ENCODE measurements at regions not wholly inside any gene's neighbourhood (a gene's known extent, or its start where the extent isn't known, plus 50 kb on each side); places are given as distances from the start of the nearest gene placed in this dataset.

DNA sequence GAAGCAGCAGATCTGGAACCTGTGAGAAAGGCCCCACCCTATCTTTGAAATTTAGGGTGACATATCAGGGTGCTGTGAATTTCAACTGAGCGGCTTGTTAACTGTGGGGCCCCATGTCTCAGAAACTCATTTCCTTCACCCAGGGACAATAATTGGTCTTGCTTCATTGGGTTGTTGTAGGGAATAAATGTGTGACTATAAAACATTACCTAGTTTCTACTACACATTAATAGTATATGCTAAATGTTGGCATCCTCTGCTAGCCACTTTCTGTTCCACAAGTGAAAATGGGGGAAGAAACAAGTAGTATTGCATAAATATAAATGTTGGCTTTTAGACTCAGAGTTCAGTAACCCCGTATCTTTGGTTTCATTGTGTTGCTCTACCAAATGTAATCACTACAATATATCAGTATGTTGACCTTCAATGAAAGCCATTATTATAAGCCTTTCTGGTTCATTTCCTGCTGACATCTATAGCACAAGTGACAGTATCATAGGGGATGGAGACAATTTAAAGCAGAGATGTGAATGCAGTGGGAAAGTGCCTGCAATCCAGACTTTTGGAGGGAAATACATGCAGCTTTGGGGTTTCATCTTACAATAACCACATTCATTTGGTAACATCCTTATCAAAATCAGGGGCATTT is 905.5 kb upstream of the RAG2 start:
- no peak overlapping the region for H3K27ac Mint-ChIP-seq
- H3K36me3 Mint-ChIP-seq = peaks cover 0 to 4% (median 0%) of the 10 kb centered on the region in 3 donors
- H3K27me3 Mint-ChIP-seq (ENCODE audit: low read depth in 3 of 3) = peaks cover 0 to 7% (median 0%) of the 10 kb centered on the region in 3 donors

DNA sequence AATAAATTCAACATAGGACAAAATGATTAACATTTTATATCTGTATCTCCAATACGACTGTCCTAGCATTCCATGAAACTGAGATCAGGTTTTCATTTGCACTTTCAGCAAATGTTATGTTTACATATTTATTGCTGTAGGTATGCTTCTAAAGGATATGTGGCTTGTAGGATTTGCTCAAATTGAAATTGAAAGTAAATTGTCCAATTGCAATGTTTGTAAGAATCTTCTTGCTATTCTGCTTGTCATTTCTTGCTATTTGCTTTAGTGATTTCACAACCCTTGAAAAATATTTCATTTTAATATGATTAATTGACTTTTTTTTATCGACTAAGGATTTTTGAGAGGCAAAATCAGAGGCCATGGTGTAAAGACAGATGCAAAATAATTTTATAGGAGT is 904.2 kb upstream of the RAG2 start:
- Mint-ChIP-seq H3K4me3 (peak overlapping the region; percentile 44 to 70 (median 61)), H3K27ac (peak overlapping the region in 2 of 6 donors; percentile 11 to 54)

More for the DNA sequence above, 905.5 kb upstream of the RAG2 start:
- no peak for DNase-seq
- H3K4me3 Mint-ChIP-seq = peak overlapping the region; percentile 27 to 61 (median 48)
- peaks cover 34 to 46% of the 10 kb centered on the region in 2 donors for H3K4me1 Mint-ChIP-seq
- peaks cover 0 to 4% (median 0%) of the 10 kb centered on the region in 6 donors for H3K9me3 Mint-ChIP-seq

DNA sequence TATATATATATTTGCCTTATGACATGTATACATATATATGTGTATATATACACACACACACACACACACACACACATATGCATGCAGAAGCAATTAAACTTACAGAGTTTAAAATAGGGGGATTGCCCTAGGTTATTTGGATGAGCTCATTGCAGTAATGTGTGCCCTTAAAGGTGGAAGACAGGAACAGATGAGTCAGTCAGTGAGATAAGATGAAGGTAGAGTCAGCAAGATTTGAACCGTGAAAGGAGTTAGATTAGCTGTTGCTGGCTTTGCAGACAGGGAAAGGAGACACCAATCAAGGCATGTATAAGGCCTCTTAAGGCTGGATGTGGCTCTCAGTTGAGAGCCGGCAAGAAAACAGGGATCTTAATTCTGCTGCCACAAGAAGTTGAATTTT is 902.4 kb upstream of the RAG2 start:
- no peak for DNase-seq
- H3K4me1 Mint-ChIP-seq = peaks cover 33 to 38% of the 10 kb centered on the region in 2 donors
- H3K9me3 Mint-ChIP-seq = peaks cover 0 to 3% (median 0%) of the 10 kb centered on the region in 6 donors
- H3K27ac Mint-ChIP-seq = no peak overlapping the region
- peaks cover 0 to 3% (median 0%) of the 10 kb centered on the region in 3 donors for H3K27me3 Mint-ChIP-seq (ENCODE audit: low read depth in 3 of 3)
- no peak overlapping the region for H3K4me3 Mint-ChIP-seq
- H3K36me3 Mint-ChIP-seq = peaks cover 0 to 4% (median 3%) of the 10 kb centered on the region in 3 donors

More for the DNA sequence above, 904.2 kb upstream of the RAG2 start:
- peak; percentile 14 to 19 (median 15) for DNase-seq
- H3K9me3 Mint-ChIP-seq = peaks cover 0 to under 1% (median 0%) of the 10 kb centered on the region in 6 donors
- peaks cover 34 to 46% of the 10 kb centered on the region in 2 donors for H3K4me1 Mint-ChIP-seq
- H3K27me3 Mint-ChIP-seq (ENCODE audit: low read depth in 3 of 3) = peaks cover 0 to 4% (median 0%) of the 10 kb centered on the region in 3 donors
- H3K36me3 Mint-ChIP-seq = peaks cover 0 to 4% (median under 1%) of the 10 kb centered on the region in 3 donors

DNA sequence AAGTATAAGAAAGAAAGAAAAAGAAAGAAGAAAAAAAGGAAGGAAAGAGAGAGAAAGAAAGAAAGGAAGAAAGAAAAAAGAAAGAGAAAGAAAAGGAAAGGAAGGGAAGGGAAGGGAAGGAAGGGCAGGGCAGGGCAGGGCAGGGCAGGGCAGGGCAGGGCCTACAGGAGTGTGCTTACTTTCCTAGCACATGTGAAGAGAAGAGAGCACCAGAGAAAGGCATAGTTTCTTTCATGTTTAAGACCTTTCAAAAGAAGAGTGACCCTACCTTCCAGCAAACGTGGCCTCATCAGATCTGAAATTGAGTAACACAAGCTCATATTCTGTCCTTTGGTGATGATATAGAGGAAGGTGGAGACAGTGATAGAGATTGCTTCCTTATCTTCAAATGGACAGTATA is 899.3 kb upstream of the RAG2 start:
- H3K36me3 Mint-ChIP-seq = peaks cover 0 to 3% (median 2%) of the 10 kb centered on the region in 3 donors
- no peaks in the 10 kb centered on the region for H3K27me3 Mint-ChIP-seq (ENCODE audit: low read depth in 3 of 3)
- no peak for DNase-seq
- H3K27ac Mint-ChIP-seq = no peak overlapping the region
- peaks cover 0 to 6% (median under 1%) of the 10 kb centered on the region in 6 donors for H3K9me3 Mint-ChIP-seq
- no peak overlapping the region for H3K4me3 Mint-ChIP-seq
- H3K4me1 Mint-ChIP-seq = peaks cover 6 to 9% of the 10 kb centered on the region in 2 donors

DNA sequence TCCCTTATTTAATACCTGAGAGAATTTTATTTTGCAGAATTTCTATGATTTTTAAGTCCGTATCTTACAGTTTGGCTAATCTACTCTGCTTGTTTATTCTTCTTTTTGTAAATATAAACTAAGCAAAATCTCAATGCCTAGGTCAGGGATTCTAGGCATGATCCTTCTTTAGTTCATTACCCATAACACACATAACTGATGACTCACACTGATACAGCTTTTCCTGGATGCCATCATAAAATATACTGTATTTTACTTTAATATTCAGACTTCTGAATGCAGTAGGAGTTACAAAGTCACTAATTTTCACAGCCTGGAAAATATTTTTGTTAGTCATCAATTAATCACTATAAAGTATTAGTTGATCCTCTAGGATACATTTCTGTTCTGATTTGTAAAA is 898.2 kb upstream of the RAG2 start:
- no peaks in the 10 kb centered on the region for H3K4me1 Mint-ChIP-seq
- peaks cover 0 to 6% (median under 1%) of the 10 kb centered on the region in 6 donors for H3K9me3 Mint-ChIP-seq
- H3K27ac Mint-ChIP-seq = no peak overlapping the region
- peaks cover 0 to 1% (median 0%) of the 10 kb centered on the region in 3 donors for H3K27me3 Mint-ChIP-seq (ENCODE audit: low read depth in 3 of 3)
- no peak overlapping the region for H3K4me3 Mint-ChIP-seq
- peaks cover 0 to 3% (median 0%) of the 10 kb centered on the region in 3 donors for H3K36me3 Mint-ChIP-seq
- DNase-seq = no peak

DNA sequence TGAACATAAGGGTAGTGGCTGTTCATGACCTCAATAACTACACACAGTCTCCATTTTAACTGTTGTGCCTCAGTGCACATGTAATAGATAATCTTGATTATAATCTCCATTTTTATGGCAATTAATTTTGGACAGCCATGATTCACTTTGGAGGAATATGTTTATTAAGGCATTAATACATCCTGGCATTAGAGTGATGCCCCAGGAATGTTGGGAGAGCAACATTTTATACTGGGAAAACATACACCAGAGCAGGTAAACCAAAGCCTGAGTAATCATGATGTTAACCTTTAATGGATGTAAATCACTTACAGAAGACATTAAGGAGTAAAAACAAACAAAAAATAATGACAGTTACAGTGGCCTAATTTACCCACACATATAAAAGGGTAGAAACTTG is 886.3 kb upstream of the RAG2 start:
- H3K4me3 Mint-ChIP-seq = no peak overlapping the region
- H3K4me1 Mint-ChIP-seq = no peaks in the 10 kb centered on the region
- H3K27me3 Mint-ChIP-seq (ENCODE audit: low read depth in 3 of 3) = no peaks in the 10 kb centered on the region
- no peak for DNase-seq
- H3K27ac Mint-ChIP-seq = no peak overlapping the region
- H3K9me3 Mint-ChIP-seq = peaks cover 0 to 12% (median 0%) of the 10 kb centered on the region in 6 donors
- peaks cover 3 to 11% (median 4%) of the 10 kb centered on the region in 3 donors for H3K36me3 Mint-ChIP-seq

DNA sequence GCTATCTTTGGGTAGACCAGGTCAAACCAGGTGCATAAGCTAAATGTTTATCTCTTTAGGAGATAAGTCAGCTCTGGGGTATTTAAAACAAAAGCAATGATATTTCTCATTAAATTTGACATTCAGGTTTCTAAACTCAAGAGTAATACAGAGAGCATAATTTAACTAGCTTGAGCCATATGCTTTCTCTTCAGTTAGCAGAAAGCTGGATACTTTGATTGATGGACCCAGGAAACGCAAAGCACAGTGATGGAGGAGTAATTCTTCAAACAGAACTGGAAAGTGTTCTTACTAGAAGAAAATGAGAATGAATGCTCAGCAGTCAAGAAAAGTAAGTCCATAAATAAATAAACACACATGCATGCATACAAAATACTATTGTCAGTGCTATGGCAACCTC is 885.7 kb upstream of the RAG2 start:
- no peak overlapping the region for H3K4me3 Mint-ChIP-seq
- H3K4me1 Mint-ChIP-seq = no peaks in the 10 kb centered on the region
- DNase-seq = no peak
- no peaks in the 10 kb centered on the region for H3K27me3 Mint-ChIP-seq (ENCODE audit: low read depth in 3 of 3)
- H3K27ac Mint-ChIP-seq = no peak overlapping the region
- H3K36me3 Mint-ChIP-seq = peaks cover 3 to 11% (median 4%) of the 10 kb centered on the region in 3 donors
- peaks cover 0 to 12% (median 0%) of the 10 kb centered on the region in 6 donors for H3K9me3 Mint-ChIP-seq

DNA sequence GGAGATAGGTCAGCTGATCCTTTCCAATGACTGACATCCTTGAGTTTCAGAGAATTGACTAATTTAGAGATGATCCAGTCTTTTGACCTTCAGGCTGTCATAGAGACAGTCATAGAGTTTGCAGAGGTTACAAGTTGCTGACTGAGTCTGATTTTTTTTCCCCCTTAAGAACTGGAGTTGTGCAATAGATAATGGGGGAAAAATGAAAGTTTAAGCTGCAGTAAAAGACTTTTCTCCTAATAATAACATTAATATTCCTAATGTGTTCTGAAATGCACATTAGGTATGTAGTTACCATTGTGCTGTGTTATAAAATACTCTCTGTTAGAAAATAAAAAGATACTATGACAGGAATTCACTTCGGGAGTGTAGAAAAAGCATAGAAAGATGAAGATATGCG is 876.9 kb upstream of the RAG2 start:
- Mint-ChIP-seq H3K9me3 (peaks cover 0 to 4% (median under 1%) of the 10 kb centered on the region in 6 donors), H3K27me3 (ENCODE audit: low read depth in 3 of 3) (no peaks in the 10 kb centered on the region), H3K36me3 (peaks cover 0 to 8% (median 4%) of the 10 kb centered on the region in 3 donors), H3K27ac (no peak overlapping the region), H3K4me3 (no peak overlapping the region), H3K4me1 (no peaks in the 10 kb centered on the region)
- no peak for DNase-seq

DNA sequence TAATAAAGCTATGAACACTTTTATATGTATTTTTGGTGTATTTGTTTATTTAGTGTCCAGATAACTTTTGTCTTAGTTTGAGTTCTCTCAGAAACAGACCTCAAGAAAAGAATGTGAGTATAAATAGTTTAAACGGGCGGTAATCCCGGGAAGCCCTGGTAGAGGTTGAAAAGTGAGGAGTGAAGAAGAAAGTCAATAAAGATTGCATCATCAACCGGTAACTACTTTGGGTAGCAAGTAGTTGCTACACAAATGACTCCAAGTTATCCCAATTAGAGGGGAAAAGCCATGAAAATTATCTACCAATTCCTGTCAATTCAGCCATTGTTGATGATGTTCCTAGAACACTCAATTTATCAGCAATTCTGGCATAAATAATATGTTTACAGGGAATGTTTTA is 870.3 kb upstream of the RAG2 start:
- DNase-seq = no peak
- Mint-ChIP-seq H3K4me3 (no peak overlapping the region), H3K4me1 (no peaks in the 10 kb centered on the region), H3K27ac (no peak overlapping the region), H3K9me3 (peaks cover 0 to 12% (median 4%) of the 10 kb centered on the region in 6 donors), H3K36me3 (peaks cover 0 to 13% (median 0%) of the 10 kb centered on the region in 3 donors), H3K27me3 (ENCODE audit: low read depth in 3 of 3) (no peaks in the 10 kb centered on the region)

DNA sequence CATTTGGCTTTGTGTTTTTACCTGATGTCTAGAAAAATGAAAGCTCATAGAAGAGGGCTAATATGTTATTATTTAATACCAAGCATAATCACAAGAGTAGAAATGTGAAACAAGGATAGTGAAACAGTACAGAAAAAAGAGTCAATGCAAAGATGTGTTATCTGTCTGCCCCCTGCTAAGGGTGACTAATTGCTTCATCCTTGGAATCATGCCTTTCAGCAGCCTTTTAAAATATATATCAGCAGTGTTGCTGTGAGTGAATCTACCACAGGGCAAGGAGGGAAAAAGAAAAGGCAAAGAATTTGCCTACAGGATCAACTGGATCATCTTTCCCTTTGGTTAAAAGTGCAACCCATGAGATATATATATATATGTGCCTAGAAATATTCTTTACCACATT is 867.2 kb upstream of the RAG2 start:
- H3K27ac Mint-ChIP-seq = no peak overlapping the region
- H3K9me3 Mint-ChIP-seq = peaks cover 0 to 23% (median 4%) of the 10 kb centered on the region in 6 donors
- no peak for DNase-seq
- H3K4me1 Mint-ChIP-seq = no peaks in the 10 kb centered on the region
- peaks cover 0 to 2% (median 0%) of the 10 kb centered on the region in 3 donors for H3K27me3 Mint-ChIP-seq (ENCODE audit: low read depth in 3 of 3)
- no peak overlapping the region for H3K4me3 Mint-ChIP-seq
- peaks cover 0 to 16% (median 0%) of the 10 kb centered on the region in 3 donors for H3K36me3 Mint-ChIP-seq

DNA sequence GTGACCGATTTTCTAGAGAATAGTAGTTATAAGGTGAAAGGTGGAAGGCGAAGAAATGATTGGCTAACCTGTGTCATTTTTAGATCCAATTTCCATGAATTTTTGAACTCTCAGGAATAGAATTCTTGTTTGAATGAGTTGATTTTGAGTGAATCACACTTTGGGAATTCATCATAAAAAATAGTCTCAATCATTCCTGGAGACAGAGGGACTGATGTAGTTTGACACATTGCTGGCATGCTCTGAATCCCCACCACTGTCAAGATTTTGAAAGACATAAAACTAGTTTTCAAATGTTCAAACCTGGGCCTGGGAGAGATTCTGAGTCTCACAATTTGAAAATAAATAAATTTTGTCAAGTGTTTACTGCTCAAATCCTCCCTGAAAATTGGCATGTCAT is 861.4 kb upstream of the RAG2 start:
- Mint-ChIP-seq H3K4me3 (no peak overlapping the region), H3K9me3 (peaks cover 0 to 18% (median under 1%) of the 10 kb centered on the region in 6 donors), H3K36me3 (peaks cover 0 to 4% (median 4%) of the 10 kb centered on the region in 3 donors), H3K4me1 (peaks cover 0 to 6% of the 10 kb centered on the region in 2 donors), H3K27ac (no peak overlapping the region), H3K27me3 (ENCODE audit: low read depth in 3 of 3) (peaks cover 0 to 2% (median 0%) of the 10 kb centered on the region in 3 donors)
- DNase-seq = no peak

DNA sequence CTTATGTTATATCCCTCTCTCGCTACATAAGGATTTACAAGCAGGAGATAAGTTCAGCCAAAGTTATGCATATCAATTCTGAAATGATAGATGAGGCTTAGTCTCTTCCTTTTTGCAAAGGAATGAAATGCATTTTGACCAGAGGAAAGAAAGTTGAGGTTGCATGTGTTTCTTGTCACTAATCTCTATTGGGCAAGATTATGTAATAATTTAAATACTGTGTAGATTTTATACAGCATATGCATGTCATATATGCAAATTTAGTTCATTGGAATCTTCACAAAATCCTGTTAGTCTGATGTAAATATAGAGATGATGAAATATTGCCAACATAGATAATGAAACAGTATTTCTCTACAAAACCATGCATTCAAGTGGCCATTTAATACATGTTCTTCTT is 858.7 kb upstream of the RAG2 start:
- no peak for DNase-seq
- Mint-ChIP-seq H3K27me3 (ENCODE audit: low read depth in 3 of 3) (no peaks in the 10 kb centered on the region), H3K4me3 (no peak overlapping the region), H3K4me1 (peaks cover 18 to 26% of the 10 kb centered on the region in 2 donors), H3K27ac (no peak overlapping the region), H3K9me3 (peaks cover 0 to 10% (median under 1%) of the 10 kb centered on the region in 6 donors), H3K36me3 (peaks cover 0 to 8% (median under 1%) of the 10 kb centered on the region in 3 donors)

DNA sequence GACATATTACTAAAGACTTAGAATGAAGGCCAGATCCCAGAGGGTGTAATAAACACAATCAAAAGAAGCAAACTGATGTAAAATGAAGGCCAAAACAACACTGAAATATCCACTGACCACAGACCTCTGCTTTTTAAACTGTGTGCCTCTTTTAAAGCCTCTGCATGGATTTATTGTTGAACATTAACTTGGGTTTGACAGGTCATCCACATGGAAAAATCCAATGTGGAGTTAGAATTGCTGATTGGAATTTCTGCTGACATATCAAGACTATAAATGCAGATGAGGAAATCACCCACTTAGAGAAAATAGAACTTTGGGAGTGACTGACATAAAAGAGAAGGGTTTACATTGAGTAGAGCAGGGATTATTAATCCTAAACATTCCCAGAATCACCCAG is 853.9 kb upstream of the RAG2 start:
- Mint-ChIP-seq H3K9me3 (peaks cover 0 to 11% (median 0%) of the 10 kb centered on the region in 6 donors), H3K4me1 (peaks cover 48 to 58% of the 10 kb centered on the region in 2 donors), H3K27me3 (ENCODE audit: low read depth in 3 of 3) (peaks cover 0 to 1% (median 0%) of the 10 kb centered on the region in 3 donors), H3K36me3 (peaks cover 0 to 8% (median 8%) of the 10 kb centered on the region in 3 donors), H3K27ac (peak overlapping the region in 2 of 6 donors; percentile 26 to 47), H3K4me3 (peak overlapping the region in 2 of 5 donors; percentile 12 to 26)
- no peak for DNase-seq

DNA sequence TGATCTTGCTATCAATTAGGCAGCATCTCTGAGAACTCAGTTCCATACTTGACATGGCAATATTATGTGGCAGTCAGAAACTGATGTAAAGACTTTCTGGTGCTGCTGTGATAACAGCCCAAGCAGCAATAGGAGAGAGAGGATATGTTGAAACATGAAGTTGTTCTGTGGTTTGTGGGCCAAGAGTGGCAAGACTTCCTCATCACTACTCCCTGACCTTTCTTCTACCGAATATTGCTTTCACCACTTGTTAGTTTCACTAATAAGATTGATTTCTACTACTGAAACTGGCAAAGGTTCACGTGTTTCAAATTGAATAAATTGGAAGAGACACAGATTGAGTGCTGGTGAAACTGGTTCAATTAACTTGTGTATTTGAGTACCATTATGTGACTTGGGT is 852.6 kb upstream of the RAG2 start:
- Mint-ChIP-seq H3K27ac (peak overlapping the region; percentile 4 to 85 (median 56)), H3K9me3 (peaks cover 0 to 16% (median 0%) of the 10 kb centered on the region in 6 donors), H3K4me3 (peak overlapping the region; percentile 55 to 78 (median 72)), H3K4me1 (peaks cover 48 to 52% of the 10 kb centered on the region in 2 donors), H3K27me3 (ENCODE audit: low read depth in 3 of 3) (peaks cover 0 to 1% (median 0%) of the 10 kb centered on the region in 3 donors), H3K36me3 (peaks cover 0 to 8% (median 8%) of the 10 kb centered on the region in 3 donors)
- peak; percentile 50 to 69 (median 64) for DNase-seq

Measured in immature natural killer cell (primary cell).